ENCODE measurements at regions not wholly inside any gene's neighbourhood (a gene's known extent, or its start where the extent isn't known, plus 50 kb on each side); places are given as distances from the start of the nearest gene placed in this dataset.

DNA sequence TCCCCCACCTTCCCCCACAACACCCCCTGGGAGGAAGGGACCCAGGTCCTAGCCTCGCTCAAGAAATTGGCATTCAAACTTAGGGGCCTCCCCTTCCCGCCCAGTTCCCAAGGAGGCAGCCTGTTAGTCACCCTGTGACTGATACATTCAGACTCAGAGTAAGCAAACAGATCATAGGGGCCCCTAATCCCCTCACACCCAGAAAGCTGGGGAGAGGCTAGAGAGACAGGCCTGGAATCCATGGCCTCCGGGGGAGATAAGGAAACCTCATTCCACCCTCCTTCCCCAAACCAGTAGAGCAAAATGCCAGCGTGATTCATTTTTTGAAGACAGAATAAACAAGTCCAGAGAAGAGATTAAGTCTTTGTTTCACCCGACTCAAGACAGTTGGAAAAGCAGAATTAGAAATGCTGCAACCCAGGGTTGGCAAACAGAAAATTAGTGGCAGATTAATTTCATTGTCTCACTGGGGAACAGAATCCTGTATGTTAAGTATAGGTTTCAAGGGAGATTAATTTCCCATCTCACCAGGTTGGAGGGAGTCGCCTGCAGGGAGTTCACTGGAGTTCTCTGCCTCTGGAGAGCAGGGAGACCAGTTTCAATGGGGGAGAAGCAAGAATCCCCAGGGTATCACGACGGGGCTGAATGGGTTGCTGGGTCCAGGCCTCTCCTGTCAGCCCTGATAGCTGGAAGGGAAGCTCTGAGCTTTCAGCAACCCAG is 268.3 kb downstream of the UACA start:
- TF ChIP-seq POLR2AphosphoS5 (IDR thresholded peaks at IDR 0.05; ENCODE audit: low read depth, low read length) (no peak), SIN3A (IDR thresholded peaks at IDR 0.05; ENCODE audit: borderline replicate concordance, insufficient read depth, low read length) (no peak)
- TF ChIP-seq, protein P1, sequence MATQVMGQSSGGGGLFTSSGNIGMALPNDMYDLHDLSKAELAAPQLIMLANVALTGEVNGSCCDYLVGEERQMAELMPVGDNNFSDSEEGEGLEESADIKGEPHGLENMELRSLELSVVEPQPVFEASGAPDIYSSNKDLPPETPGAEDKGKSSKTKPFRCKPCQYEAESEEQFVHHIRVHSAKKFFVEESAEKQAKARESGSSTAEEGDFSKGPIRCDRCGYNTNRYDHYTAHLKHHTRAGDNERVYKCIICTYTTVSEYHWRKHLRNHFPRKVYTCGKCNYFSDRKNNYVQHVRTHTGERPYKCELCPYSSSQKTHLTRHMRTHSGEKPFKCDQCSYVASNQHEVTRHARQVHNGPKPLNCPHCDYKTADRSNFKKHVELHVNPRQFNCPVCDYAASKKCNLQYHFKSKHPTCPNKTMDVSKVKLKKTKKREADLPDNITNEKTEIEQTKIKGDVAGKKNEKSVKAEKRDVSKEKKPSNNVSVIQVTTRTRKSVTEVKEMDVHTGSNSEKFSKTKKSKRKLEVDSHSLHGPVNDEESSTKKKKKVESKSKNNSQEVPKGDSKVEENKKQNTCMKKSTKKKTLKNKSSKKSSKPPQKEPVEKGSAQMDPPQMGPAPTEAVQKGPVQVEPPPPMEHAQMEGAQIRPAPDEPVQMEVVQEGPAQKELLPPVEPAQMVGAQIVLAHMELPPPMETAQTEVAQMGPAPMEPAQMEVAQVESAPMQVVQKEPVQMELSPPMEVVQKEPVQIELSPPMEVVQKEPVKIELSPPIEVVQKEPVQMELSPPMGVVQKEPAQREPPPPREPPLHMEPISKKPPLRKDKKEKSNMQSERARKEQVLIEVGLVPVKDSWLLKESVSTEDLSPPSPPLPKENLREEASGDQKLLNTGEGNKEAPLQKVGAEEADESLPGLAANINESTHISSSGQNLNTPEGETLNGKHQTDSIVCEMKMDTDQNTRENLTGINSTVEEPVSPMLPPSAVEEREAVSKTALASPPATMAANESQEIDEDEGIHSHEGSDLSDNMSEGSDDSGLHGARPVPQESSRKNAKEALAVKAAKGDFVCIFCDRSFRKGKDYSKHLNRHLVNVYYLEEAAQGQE (IDR thresholded peaks at IDR 0.05; ENCODE audit: insufficient read depth in 1 of 2, low read depth in 2 of 2, low read length in 2 of 2) = no peak
